ENCODE measurements at regions not wholly inside any gene's neighbourhood (a gene's known extent, or its start where the extent isn't known, plus 50 kb on each side); places are given as distances from the start of the nearest gene placed in this dataset.

- Histone ChIP-seq H3K27ac (no peak overlapping the region), H3K36me3 (no peaks in the 10 kb centered on the region), H3K4me3 (ENCODE audit: low read depth, low read length) (no peak overlapping the region), H3K27me3 (ENCODE audit: insufficient read depth, low read depth, severe bottlenecking) (no peaks in the 10 kb centered on the region), H3K9me3 (ENCODE audit: severe bottlenecking) (no peaks in the 10 kb centered on the region)
- no peak for DNase-seq
- no peak for TF ChIP-seq CTCF (IDR thresholded peaks at IDR 0.05; ENCODE audit: low read depth, low read length)
Measured at GRCh38 chr3:187873843-187874242, 128.6 kb upstream of the BCL6 start.

- TF ChIP-seq CTCF (IDR thresholded peaks at IDR 0.05; ENCODE audit: low read depth, low read length): no peak
- no peaks in the 10 kb centered on the region for H3K9me3 ChIP-seq (ENCODE audit: severe bottlenecking)
- H3K36me3 ChIP-seq: no peaks in the 10 kb centered on the region
- no peaks in the 10 kb centered on the region for H3K27me3 ChIP-seq (ENCODE audit: insufficient read depth, low read depth, severe bottlenecking)
- H3K27ac ChIP-seq: no peak overlapping the region
- no peak overlapping the region for H3K4me3 ChIP-seq (ENCODE audit: low read depth, low read length)
- DNase-seq: no peak
Measured at GRCh38 chr3:187875863-187876262, 130.6 kb upstream of the BCL6 start.

GRCh38 chr3:187878772-187879518 is 133.7 kb upstream of the BCL6 start:
- Histone ChIP-seq H3K36me3 (no peaks in the 10 kb centered on the region), H3K27ac (no peak overlapping the region), H3K4me3 (ENCODE audit: low read depth, low read length) (no peak overlapping the region), H3K27me3 (ENCODE audit: insufficient read depth, low read depth, severe bottlenecking) (no peaks in the 10 kb centered on the region), H3K9me3 (ENCODE audit: severe bottlenecking) (no peaks in the 10 kb centered on the region)
- no peak for DNase-seq
- no peak for TF ChIP-seq CTCF (IDR thresholded peaks at IDR 0.05; ENCODE audit: low read depth, low read length)

DNA sequence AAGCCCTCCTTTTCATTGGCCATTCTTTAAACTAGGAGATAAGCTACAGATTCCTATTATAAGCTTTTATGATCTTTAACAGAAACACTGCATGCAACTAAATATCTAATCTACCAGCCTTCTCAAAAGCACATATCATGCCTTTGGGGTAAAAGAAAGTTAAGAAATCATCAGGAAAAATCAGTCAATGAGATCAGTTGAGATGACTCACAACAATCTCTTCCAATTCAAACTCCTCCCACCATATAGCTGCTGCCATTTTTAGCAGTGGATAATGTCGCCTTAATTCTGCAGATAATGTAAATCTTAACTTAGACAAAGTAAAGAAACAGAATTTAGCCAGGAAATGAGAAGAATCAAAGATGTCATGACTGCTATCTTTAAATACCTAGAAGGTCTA is 135.2 kb upstream of the BCL6 start:
- H3K36me3 ChIP-seq: no peaks in the 10 kb centered on the region
- no peak overlapping the region for H3K27ac ChIP-seq
- TF ChIP-seq CTCF (IDR thresholded peaks at IDR 0.05; ENCODE audit: low read depth, low read length): no peak
- no peak overlapping the region for H3K4me3 ChIP-seq (ENCODE audit: low read depth, low read length)
- no peaks in the 10 kb centered on the region for H3K27me3 ChIP-seq (ENCODE audit: insufficient read depth, low read depth, severe bottlenecking)
- no peak for DNase-seq
- no peaks in the 10 kb centered on the region for H3K9me3 ChIP-seq (ENCODE audit: severe bottlenecking)

GRCh38 chr3:187880851-187881250 is 135.6 kb upstream of the BCL6 start:
- TF ChIP-seq CTCF (IDR thresholded peaks at IDR 0.05; ENCODE audit: low read depth, low read length): no peak
- no peak for DNase-seq
- Histone ChIP-seq H3K9me3 (ENCODE audit: severe bottlenecking) (no peaks in the 10 kb centered on the region), H3K36me3 (no peaks in the 10 kb centered on the region), H3K27me3 (ENCODE audit: insufficient read depth, low read depth, severe bottlenecking) (no peaks in the 10 kb centered on the region), H3K4me3 (ENCODE audit: low read depth, low read length) (no peak overlapping the region), H3K27ac (no peak overlapping the region)

DNA sequence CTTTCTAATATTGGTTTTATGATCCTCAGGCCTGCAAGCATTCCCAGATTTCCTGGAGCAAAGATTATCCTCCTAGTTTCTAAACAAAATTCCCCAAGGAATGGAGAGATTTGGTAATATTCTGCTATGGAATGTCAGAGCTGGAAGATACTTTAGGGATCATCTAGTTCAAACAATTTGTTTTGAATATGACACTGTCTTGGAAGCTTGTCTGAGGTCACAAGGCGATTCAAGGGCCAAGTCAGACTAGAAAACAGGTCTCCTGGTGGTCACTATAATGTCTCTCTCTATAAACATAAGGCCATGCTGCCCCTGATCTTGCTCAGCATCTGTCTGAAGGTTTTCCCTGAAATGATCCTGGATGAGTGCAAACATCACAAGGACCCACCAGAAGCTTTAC is 143.4 kb upstream of the BCL6 start:
- no peak for TF ChIP-seq CTCF (IDR thresholded peaks at IDR 0.05; ENCODE audit: low read depth, low read length)
- Histone ChIP-seq H3K27me3 (ENCODE audit: insufficient read depth, low read depth, severe bottlenecking) (no peaks in the 10 kb centered on the region), H3K4me3 (ENCODE audit: low read depth, low read length) (no peak overlapping the region), H3K36me3 (no peaks in the 10 kb centered on the region), H3K27ac (no peak overlapping the region), H3K9me3 (ENCODE audit: severe bottlenecking) (no peaks in the 10 kb centered on the region)
- no peak for DNase-seq

Measured in WERI-Rb-1 (cell line).